Psoas muscle (tissue), 7 donors: ENCODE measurements at regions not wholly inside any gene's neighbourhood (a gene's known extent, or its start where the extent isn't known, plus 50 kb on each side); places are given as distances from the start of the nearest gene placed in this dataset.

Experiments
- ATAC-seq, 4 donors: fragments of 200-7000 bp; cut with Tn5 transposase; one replicate each; pipeline ENCODE4 v1.9.1; 2020; ENCODE audit warnings: moderate library complexity in 3 of 4, mild to moderate bottlenecking in 2 of 4
- DNase-seq, 2 donors: peaks; one replicate each; pipeline ENCODE4 v3.0.0-alpha.2; 2020
- H3K27ac ChIP-seq: fragments of 200-600 bp; one replicate; pipeline ENCODE4 v1.8.0; 2022
- H3K27me3 ChIP-seq, 3 donors: fragments of 200-600 bp in 1 of 3; one replicate each; pipeline versions ENCODE4 v1.6.1 to v1.8.0; 2013 to 2022; ENCODE audit warnings: low read length in 2 of 3, mild to moderate bottlenecking in 2 of 3, moderate library complexity in 1 of 3; ENCODE audit not compliant: insufficient read depth in 3 of 3
- H3K36me3 ChIP-seq, 2 donors: fragments of 200-600 bp in 1 of 2; one replicate each; pipeline versions ENCODE4 v1.6.1 to v1.8.0; 2013 to 2022; ENCODE audit warnings: low read depth in 1 of 2, mild to moderate bottlenecking in 1 of 2, moderate library complexity in 1 of 2; ENCODE audit not compliant: insufficient read depth in 1 of 2
- H3K4me1 ChIP-seq: fragments of 200-600 bp; one replicate; pipeline ENCODE4 v1.8.0; 2022
- H3K4me3 ChIP-seq: fragments of 200-600 bp; one replicate; pipeline ENCODE4 v1.8.0; 2022; ENCODE audit warnings: mild to moderate bottlenecking
- H3K9me3 ChIP-seq: fragments of 200-600 bp; one replicate; pipeline ENCODE4 v1.8.0; 2022
- CTCF ChIP-seq: fragments of 200-600 bp; IDR thresholded peaks from one replicate; pipeline ENCODE4 v1.8.0; 2022; ENCODE audit warnings: antibody characterized with exemption
- WGBS, 3 donors: extraction: QIAGEN DNeasy Blood & Tissue Kit; methylation state at CpG; one replicate each; pipeline versions ENCODE4 v1.1.6 to v1.1.7; 2013; 5-methylcytosine and 5-hydroxymethylcytosine counted together
- intact Hi-C, 2 donors: fragments of 100-400 bp; cut with DNase I; formaldehyde crosslinking; loops; one replicate each; pipeline versions ENCODE4 v1.11.0 to v1.14.2; 2022
- donor health status: healthy with polysubstance abuse.
- donor health status: DM: no; HTN: no; CAD: no; lungs with moderate emphysema.
- donor health status: Bipolar disorder and iron deficiency.
- donor health status: healthy.
- donor health status: DM: yes; HTN: yes; CAD: no.
- donor health status: DM: no; HTN: no; CAD: no.
- donor health status: DM: yes; HTN: yes; CAD: no.

DNA sequence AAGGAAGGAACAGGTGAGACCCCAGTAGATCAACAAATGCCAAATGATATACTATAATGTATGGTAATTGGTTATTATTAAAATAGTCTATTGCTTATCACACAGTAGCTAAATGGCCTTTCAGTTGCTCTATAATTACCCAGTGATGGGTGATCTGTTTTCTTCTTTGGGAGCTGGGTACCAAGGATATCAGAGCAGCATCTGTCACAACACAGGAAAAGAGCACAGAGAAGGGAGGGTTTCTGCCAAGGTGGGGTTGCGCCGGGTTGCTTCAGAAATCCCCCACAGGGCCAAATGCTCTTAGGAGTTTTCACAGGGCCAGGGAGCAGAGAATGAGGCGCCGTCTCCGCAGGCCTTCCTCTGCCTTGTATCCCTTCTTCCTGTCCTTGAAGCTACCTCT lies 469.4 kb downstream of the INSC start:
- Histone ChIP-seq H3K9me3 (no peaks in the 10 kb centered on the region), H3K36me3 (no peaks in the 10 kb centered on the region), H3K27me3 (no peaks in the 10 kb centered on the region), H3K4me1 (peaks cover 18% of the 10 kb centered on the region), H3K27ac (no peak overlapping the region), H3K4me3 (no peak overlapping the region)
- intact Hi-C loops, result no loop called here
- 85 to 87% (median 86%) methylated on average over 5 of the region's 5 CpGs for WGBS, 3 donors
- DNase-seq, result no peak
- ATAC-seq, result no peak
- no peak for TF ChIP-seq CTCF

DNA sequence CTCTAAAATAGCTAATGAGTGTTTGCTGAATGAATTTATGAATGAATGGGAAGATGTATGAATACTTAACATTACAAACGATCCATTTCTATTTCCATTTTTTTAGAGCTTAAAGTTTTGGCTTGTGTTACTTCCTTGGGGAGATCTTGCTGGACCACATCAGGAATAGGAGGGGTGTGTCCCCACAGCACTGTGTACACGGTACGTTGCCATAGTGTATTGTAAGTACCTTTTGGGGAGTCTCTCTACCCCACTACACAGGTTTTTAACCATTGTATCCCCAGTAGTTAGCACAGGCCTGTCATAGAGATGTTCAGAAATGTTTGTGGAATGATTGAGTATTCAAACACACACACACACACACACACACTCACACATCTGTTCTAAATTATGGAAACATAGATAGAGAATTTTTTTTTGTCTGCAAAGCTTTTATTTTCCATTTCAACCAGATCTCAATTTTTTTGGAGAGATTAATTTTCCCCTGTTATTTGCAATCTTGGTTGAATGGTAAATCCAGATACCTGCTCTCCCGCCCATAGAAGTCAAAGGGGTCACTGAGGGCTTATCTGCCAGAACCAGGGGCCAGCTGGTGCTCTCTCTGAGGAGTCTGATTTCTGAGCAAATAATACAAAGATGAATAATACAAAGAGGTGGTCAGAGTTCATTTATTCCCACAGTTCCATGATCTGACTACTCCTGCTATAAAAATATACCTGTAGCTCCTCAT lies 471.0 kb downstream of the INSC start:
- no peak overlapping the region for H3K4me3 ChIP-seq
- no peaks in the 10 kb centered on the region for H3K27me3 ChIP-seq
- H3K4me1 ChIP-seq, result peaks cover 13% of the 10 kb centered on the region
- H3K36me3 ChIP-seq, result no peaks in the 10 kb centered on the region
- no peak for DNase-seq
- no peaks in the 10 kb centered on the region for H3K9me3 ChIP-seq
- WGBS, 3 donors, result 65 to 73% (median 68%) methylated on average over 4 of the region's 4 CpGs
- intact Hi-C loops, result no loop called here
- no peak overlapping the region for H3K27ac ChIP-seq
- no peak for TF ChIP-seq CTCF
- ATAC-seq, result no peak

GRCh38 chr11:15586741-15587473 lies 472.2 kb downstream of the INSC start:
- no peak for TF ChIP-seq CTCF

DNA sequence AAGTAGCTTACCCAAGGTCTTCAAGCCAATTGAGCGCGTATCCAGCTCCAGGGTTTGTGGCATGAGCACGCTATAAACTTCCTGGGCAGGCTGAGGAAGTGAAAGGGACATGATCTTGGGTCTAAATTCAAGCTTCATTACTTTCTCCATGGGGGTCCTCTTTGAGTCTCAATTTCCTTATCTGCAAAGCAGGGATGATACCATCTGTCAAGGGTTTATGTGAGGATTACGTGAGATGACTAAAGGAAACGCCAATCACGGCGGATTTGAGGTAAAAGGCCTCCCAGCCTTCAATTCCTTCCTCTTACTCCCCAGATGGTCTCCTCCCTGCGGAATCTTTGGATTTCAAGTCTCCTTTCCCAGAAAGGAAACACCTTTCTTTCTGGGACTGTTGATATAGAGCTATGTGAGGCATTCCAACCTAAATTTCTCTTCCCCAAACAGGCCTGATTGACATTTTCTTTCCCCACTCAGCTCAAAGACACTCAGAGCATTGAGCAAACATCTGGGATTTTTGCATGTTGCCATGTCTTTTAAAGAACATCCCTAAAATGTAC lies 474.4 kb downstream of the INSC start:
- TF ChIP-seq CTCF, result no peak
- DNase-seq (no peak), ATAC-seq (no peak)
- Histone ChIP-seq H3K4me3 (no peak overlapping the region), H3K36me3 (no peaks in the 10 kb centered on the region), H3K27ac (no peak overlapping the region), H3K4me1 (peaks cover 13% of the 10 kb centered on the region), H3K9me3 (no peaks in the 10 kb centered on the region), H3K27me3 (no peaks in the 10 kb centered on the region)
- WGBS, 3 donors, result 89% methylated on average over 8 of the region's 8 CpGs
- intact Hi-C loops, result no loop called here

More at GRCh38 chr11:15586741-15587473, 472.2 kb downstream of the INSC start:
- H3K9me3 ChIP-seq, result no peaks in the 10 kb centered on the region
- intact Hi-C loops, result no loop called here
- no peak overlapping the region for H3K4me3 ChIP-seq
- H3K4me1 ChIP-seq, result peaks cover 13% of the 10 kb centered on the region
- H3K27ac ChIP-seq, result no peak overlapping the region
- no peaks in the 10 kb centered on the region for H3K27me3 ChIP-seq
- WGBS, 3 donors, result 69 to 78% (median 76%) methylated on average over 2 of the region's 2 CpGs
- H3K36me3 ChIP-seq, result no peaks in the 10 kb centered on the region
- no peak for DNase-seq
- ATAC-seq, result no peak
